Stimulated activated CD8-positive, alpha-beta memory T cell treated with anti-CD3 and anti-CD28 coated beads, Interleukin-15, amount 100 ng/mL, for 1 hour (primary cell): ENCODE measurements at regions not wholly inside any gene's neighbourhood (a gene's known extent, or its start where the extent isn't known, plus 50 kb on each side); places are given as distances from the start of the nearest gene placed in this dataset.

Experiments
- DNase-seq: peaks from one replicate; pipeline ENCODE4 v3.0.0-alpha.2; 2020; ENCODE audit warnings: low read depth

DNA sequence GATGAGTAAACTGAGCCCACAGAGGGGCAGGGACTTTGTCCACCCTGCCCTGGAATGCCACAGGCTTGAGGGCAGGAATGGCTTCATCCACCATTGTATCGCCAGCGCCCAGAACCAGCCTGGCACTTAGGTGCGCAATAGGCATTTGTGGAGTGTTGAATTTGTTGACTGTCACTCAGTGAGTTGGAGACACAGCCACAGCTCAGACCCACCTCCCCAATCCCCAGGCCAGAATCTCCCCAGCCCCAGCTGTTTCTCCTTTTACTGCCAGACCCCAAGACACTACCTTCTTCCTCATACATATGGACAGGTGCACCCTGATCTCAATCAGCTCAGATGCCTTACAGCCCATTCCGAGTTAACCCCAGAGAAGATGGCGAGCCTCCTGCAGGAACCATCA lies 674.5 kb downstream of the MATN1 start:
- no peak for DNase-seq

DNA sequence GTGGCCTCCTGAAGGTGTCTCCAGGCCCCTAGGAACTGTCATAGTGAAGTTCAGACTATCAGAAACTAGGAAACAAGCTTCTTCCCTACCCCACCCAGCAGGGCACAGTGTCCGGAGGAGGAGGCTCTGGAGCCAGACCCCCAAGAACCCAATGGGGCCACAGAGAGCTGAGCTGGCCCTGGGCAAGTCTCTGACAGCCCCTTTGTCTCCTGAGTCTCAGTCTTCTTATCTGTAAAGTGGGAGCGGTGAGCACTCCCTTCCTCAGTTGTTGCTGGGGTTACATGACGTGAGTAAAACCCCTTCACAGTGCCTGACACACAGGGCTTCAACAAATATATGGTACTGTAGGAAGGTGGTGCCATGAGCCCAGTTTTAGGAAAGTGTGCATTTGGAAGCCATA lies 675.8 kb downstream of the MATN1 start:
- DNase-seq = no peak

DNA sequence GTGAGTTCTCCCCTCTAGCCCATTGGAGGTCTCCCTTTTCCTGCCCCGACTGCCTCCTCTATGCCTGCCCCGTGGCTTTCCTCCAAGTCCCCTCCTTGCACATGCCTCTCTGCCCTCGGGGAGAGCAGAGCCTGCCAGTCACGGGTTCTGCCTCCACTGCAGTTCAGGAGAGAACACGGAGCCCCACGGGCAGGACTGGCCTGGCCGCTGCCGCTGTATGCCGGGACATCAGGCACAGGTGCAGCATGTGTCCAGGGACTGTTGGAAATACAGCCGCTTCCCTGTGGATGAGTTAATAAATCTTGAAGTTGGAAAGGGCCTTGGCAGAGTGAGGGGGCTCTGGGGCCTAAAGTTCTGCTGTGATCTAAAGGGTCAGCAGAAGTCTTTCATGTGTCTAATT lies 676.6 kb downstream of the MATN1 start:
- DNase-seq = no peak

DNA sequence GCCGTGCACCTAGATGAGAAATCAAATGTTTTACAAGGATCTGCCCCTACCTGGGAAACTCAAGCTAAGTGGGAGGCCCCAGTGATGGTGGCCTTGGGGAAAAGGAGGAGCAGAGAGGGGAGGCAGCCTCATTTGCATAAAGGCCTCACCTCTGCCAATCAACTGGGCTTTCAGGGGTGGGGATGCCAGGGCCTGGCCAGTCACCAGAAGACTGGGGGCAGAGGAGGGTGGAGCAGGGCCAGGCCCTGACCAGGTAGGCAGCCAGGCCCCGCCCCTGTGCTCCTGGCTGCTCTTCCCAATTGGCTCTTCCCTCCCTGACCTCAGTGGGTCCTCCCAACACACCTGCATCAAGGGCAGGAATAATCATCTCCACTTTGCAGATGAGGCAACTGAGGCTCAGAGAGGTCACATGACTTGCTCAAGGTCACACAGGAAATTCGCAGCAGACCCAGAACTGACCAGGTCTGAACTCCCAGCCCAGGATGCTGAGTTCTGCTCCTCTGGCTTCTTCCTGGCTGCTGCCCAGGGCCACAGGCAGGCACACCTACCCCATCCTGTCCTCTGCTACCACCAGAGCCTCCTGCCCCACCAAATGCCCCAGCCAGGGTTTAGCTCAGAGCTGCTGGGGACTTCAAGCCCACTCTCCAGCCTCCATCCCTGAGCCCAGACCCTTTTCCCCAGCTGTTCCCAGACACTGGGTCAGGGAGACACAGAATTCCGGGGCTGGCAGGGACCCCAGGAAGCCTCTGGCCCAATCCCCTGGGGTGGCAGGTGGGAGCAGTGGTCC lies 677.9 kb downstream of the MATN1 start:
- no peak for DNase-seq

DNA sequence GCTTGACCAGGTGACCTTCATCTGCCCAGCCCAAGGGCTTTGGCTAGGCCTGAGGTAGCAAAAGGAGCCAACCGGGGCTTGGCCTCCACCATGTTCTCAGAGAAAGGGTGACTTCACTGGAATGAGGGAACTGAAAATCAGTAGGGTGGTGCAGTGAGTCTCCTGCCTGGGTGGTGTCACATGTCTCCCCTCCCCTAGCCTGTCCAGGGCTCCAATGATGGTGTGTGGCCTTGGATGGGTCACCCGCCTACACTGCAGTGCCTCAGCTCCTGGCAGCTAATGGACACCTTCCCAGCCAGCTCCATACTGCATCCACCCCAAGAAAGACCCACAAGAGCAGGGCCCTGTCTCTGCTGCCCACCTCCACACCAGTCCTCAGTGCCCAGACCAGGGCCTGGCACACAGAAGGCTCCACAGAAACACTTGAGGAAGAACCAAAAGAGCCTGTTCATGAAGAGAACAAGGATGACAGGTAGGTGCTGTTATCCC lies 678.7 kb downstream of the MATN1 start:
- no peak for DNase-seq

DNA sequence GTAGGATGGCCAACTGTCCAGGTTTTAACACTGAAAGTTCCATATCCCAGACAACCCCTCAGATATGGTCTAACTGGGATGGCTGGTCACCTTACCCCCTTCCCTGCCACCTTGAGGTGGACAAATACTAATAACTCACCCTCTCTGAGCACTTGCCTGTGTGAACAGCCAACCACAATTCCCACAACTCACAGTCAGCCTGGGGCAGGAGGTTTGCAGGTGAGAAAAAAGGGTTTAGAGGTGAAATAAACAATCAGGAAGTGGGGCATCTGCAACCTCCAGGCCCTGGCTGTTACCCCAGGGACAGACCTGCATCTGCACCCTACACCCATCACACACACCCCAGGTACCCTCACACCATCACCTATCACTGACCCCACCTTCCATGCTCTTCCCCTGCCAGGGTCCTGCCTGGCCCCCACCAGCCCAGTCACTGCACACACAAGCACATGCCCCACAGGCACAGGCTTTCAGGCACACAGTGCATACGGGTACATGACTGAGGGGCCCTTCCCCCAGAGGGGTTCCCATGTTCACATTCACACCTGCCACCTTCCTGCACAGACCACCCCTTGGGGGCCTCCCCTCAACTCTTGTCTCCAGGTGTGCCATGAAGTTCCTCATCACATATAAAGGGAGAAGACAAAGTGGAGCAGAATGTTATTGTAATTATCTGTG lies 679.5 kb downstream of the MATN1 start:
- DNase-seq = no peak

DNA sequence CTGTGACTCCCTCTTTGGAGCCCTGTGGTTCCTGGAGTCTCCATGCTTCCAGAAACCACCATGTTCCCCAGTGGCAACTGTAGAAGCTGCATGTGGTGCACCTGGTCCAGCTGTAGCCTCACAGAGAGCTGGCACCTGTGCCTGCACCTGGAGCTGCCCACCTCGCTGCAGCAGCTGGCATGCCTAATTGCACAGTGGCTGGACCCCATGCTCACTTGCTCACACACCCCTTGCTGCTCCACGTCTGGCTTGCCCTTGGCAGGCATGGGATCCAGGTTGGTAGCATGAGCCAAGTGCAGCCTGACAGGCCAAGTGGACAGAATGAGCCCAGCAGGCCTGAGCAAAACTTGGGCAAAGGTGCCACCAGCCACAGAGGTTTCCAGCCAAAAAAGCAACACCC lies 680.1 kb downstream of the MATN1 start:
- no peak for DNase-seq

DNA sequence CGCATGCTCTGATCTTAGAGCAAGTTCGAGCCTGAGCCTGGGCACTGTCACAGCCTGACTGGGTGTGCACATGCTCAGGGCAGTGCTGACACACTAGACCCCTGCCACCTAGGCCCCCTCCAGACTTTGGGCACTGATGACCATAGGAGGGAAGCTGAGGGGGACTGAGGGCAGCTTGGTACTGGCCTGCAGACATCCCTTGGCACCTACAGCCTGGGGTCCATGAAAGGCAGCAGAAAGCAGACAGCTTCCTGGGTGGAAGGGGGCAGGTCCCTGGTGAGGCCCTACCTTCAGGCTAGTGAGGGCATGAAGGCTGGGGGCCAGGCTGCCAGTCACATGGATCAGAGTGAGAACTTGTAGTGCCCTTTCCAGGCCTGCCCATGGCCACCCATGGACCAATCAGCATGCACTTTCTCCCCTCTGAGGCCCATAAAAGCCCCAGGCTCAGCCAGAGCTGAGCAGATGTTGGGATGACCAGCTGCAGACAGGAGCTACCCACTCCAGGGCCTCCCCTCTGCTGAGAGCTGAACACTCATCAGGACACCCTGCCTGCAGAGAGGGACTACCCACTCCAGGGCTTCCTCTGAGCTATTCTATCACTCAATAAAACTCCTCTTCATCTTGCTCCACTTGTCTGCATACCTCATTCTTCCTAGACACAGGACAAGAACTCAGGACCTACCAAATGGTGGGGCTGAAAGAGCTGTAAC lies 680.8 kb downstream of the MATN1 start:
- DNase-seq = no peak

DNA sequence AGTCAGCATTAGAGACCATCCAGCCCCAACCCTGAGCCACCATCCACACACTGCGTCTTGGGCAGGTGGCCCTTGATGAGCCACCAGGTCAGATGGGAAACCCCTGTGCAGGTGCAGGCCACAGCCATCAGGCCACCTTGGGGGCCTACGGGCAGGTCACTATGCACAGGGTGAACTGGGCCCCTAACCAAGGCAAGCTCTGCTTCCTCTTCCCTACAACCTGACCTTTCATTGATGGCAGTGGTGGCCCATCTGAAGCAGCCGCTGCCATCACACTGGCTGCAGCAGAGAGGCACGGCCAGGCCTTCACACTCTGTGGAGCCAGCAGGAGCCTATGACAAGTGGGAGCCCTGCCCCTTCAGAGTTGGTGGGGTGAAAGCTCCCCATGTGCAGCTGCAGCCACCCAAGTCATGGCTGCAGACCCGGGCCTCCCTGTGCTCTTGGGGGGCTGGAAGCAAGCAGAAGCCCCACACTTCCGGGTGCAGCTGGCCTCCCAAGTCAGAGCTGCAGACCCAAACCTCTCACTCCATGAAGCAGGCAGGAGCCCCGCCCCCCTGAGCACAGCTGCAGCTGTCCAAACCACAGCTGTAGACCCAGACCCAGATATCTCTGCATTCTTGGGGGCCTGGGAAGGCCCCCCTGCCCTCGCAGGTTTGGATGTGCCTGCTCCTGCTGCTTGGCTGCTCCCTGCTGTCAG lies 681.5 kb downstream of the MATN1 start:
- DNase-seq = no peak

DNA sequence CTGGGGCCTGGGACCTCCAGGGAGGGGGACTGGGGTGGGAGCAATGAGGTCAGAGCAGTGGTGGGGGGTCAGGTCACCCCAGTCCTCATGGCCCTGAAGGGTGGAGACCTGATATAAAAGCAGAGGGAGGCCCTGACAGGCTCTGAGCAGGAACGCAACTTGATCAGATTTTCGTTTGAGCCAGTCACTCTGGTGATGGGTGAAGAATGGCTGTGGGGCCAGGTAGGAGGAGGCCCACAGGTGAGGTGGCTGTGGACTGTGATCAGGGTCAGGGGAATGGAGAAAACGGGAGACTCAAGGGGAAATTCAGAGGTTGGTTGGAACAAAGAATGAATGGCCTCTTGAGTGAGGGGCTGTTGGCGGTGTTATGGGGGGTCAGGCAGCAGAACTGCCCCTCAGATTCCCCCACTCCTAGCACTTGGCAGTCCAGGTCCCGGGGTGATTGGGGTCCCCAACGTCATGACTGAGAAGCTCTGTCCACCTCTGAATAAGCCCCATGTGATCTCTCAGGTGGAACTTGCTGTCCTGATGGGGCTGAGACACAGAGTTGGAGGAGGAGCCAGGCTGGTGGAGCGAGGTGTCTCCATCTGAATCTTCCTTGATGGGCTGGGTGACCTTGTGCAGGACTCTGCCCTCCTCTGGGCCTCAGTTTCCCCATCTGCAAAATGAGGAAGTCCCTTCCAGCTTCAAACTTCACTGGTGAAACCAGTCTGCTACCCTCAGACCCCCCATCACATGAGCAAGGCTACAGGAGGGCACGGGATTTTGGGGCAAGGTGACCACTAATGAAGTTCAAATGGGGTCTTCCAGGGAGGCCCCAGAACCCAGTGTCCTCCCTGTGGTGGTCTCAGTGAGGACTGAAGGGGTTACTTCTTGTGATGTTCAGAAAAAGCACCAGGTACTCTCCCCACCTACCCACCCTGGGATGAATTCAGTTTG lies 683.0 kb downstream of the MATN1 start:
- DNase-seq = no peak

DNA sequence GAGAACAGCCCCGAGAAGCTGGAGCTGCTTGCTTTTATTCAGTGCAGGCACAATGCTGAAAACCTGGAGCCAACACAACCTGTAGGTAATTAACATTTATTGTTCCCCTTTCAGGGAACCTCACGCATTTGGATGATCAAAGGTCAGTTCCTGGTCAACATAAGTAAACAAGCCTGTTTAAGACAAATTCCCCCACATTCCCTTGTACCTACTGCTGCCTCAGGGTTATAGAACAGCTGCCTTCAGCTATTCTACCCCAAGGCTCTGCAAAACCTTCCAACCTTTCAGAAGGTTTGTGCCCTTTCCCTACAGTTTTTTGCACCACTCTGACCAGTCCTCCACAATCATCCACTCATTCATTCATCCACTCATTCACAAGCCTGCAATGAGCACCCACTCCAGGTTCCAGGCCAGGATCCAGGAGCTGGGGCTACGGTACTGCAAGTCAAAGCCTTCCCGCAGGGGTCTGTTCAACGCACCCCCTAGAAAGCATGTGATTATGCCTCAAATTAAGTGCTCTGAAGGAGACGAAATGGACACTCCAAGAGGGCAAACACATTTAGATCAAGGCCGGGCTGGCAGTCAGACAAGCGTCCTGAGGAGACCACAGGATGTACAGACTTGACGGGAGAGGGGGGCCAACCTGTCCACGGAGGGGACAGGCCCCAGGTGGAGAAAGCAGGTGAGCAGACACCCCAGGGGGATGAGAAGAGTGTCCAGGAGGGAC lies 683.9 kb downstream of the MATN1 start:
- no peak for DNase-seq

DNA sequence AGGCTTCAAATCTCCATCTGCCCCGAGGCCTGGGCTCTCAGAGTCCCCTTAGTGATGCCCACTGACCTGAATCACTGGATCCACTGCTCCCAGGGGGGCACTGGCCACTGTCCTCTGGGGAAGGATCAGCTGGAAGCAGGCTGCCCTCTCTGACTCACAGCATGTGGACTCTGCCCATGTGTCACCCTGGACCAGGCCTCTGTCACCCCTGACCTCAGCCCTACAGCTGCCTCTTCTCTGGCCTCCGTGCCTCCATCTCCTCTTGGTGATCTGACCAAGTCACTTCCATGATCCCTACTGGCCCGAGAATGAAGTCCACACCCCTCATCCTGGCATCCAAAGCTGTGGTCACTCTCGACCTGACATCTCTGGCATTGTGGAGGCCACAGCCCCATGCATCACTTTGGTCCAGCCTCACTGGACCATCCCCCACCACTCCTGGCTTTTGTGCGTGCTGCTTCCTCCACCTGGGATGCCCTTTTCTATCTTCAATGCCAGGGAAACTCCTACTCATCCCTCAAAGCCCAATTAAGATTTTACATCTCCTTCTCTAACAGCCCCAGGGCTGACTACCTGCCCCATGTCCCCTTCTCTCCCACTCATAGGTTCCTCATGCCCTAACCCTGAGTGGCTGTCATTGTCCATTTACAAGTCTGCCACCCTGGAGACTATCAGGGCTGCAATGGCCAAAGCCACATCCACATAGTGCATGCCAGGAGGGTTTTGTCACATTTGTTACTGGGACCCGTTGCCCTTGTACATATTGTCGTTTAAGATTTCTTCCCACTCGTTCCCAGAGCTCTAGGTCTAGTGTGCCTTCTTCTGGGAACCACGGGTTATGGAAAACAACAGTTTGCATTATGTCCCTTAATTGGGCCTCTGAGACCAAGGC lies 685.0 kb downstream of the MATN1 start:
- no peak for DNase-seq

DNA sequence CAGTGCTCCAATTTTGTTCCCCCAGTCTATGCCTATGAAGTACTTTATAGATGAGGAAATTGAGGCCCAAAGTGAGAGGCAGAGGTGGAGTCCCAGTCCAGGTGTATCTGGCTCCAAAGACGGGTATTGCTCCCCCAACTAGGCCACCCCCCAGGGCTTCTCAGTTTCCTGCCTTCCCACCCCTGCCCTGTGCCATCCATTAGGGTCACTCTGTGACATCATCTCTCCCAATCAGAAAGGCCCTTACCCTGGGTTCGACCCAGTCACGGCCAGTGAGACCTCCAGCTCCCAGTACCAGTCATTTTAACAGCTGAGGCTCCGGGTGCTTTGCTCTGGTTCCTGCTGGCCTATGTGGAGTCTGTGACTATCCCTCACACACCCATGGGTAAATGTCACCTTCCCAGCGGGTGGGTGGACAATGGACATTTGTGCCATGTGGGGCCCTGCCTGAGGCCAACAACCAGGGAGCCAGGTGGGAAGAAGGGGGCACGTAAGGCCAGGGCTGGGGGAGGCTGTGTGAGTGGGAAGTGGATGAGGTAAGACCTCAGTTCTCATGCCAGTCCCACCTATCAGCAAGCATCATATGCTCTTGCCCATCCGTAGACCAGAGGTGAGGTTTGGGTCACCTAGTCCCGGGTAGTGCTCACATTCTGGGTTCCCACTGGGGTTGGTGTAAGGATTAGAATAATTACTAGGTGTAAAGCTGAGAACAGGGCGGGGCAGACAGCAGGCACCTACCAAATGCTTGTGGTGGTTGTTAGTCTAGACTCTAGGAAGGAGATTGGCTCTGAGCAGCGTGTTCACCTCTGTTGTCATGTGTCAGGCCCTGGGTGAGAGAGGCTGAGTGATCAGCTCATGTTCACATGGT lies 685.9 kb downstream of the MATN1 start:
- no peak for DNase-seq

DNA sequence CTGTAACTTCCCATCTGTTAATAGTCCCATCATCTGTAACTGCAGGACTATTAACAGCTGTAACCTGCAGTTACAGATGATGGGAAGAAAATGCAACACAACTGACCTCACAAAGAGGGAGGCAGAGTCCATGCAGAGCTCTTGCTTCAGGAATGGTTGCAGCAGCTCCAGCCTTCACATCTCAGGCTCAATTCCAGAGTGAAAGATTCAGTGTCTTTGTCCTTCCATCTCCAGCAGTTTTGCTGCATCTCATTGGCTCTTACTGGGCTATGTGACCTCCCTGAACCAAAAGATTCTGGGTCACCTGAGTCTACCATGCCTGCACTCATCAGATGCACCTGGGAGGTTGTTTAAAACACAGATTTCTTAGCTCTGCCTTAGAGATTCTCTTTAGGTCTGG lies 686.7 kb downstream of the MATN1 start:
- DNase-seq = no peak

DNA sequence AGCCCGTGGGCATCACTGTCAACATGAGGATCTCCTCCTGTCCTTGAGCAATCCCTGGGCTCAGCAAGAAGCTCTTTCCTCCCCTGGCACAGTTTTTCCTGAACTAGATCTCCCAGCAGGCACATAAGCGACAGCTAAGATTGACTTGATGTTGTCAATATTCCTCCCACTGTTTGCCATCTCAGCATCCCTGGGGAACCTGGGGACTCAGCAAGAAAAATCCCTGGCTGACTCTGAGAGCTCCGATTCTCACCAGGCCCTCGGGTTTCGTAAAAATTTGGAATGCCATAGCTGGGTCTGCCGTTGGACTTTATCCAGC lies 687.2 kb downstream of the MATN1 start:
- DNase-seq = no peak

DNA sequence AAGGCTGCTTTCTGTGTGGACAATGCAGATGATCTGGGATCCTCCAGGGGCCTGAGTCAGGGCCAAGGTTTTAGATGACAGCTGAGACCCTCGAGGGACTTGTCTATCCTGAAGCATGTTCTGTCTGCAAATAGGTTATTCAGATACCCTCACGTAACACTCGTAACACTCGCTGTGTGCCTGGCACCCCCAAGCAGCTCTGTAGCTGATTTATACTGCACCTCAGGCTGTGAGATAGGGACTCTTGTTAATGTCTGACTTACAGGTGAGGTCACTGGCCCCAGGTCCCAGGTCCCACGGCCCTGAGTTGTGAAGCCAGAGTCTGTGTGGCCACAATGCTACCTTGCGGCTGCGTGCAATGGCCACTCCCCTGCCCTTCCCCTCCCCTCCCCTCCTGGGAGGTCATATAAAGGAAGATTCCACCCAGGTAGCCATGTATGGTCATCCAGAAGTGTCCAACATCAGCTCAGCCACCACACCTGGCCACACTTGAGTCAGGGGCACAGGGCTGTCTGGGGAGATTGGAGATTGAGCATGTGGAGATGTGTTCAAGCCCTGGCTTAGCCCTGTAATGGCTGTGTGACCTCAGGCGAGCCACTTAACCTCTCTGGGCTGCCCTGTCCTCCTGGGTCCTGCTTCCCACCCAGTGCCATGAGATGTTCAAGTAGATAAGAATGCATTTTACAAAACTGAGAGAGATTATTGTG lies 687.7 kb downstream of the MATN1 start:
- DNase-seq = no peak

DNA sequence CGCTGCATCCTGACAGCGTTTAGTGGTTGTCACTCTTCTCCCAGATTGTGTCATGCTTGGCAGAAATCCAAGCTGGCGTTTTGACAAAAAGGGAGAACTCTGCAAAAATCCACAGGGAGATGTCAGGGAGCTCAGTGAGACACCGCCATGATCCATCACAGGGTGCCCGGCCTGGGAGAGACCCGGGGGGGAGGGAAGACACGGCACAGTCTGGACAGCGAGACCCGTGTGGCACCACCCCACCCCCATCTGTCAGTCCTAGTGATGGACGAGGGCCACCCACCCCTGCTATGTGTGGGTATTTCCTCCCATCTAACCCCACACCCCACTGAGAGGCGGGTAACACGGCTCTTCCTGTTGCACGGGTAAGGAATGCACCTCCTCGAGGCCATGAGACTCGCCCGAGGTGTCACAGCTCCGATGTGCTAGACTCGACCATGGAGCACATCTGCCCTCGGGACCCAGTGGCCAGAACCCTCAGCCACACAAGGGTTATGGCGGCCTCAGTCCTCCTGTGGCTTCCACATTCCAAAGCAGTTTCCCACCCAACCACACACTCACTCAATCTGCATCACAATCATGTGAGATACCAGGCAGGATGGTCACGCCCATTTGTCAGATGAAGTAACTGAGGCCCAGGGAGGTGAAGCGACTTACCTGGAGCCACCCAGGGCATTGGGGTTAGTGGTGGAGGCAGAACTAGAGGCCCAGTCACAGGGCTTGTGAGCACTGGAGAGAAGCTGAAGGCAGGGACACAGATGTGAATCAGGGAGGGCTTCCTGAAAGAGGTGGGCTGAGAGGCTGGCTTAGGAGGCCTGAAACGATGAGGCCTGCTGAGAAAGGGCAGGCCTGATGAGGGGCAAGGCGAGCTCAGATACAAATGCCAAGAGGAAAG lies 688.5 kb downstream of the MATN1 start:
- no peak for DNase-seq
